ENCODE measurements at regions not wholly inside any gene's neighbourhood (a gene's known extent, or its start where the extent isn't known, plus 50 kb on each side); places are given as distances from the start of the nearest gene placed in this dataset.

GRCh38 chr2:144166743-144167142, 353.2 kb downstream of the ZEB2 start:
- ChIA-PET POLR2A (no interaction called here), CTCF (no interaction called here)
- DNase-seq (ENCODE audit: extremely low spot score), result no peak
- no peak for TF ChIP-seq CTCF (IDR thresholded peaks at IDR 0.05; ENCODE audit: control extremely low read depth, extremely low read depth, low read depth, missing control alignments)

GRCh38 chr2:144165599-144166250, 354.2 kb downstream of the ZEB2 start:
- POLR2A ChIA-PET, result no interaction called here
- TF ChIP-seq CTCF (IDR thresholded peaks at IDR 0.05; ENCODE audit: control extremely low read depth, extremely low read depth, low read depth, missing control alignments), result no peak
- no peak for DNase-seq (ENCODE audit: extremely low spot score)
- CTCF ChIA-PET, result interaction anchor here (1.1 to 2.3 kb wide), 4 partner anchors 9 to 36 kb away, joined by 3 to 7 read pairs (median 4); no protein-coding TSS in a partner anchor

DNA sequence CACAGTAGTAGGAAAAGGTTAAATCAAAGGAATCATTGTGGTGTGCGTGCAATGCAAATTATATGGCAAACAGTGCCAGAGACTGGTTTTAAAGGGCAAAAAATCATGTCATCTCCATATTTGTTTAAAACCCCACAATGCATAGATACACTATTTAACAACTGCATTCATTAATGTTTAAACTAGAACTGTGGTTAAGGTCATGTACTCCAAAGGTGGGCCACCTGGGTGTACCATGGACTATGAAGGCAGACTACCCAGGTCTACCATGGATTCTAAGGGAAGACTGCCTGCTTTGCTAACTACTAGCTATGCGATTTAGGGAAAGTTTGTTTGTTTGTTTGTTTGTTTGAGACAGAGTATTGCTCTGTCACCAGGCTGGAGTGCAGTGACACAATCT, 356.3 kb downstream of the ZEB2 start:
- no peak for TF ChIP-seq CTCF (IDR thresholded peaks at IDR 0.05; ENCODE audit: control extremely low read depth, extremely low read depth, low read depth, missing control alignments)
- DNase-seq (ENCODE audit: extremely low spot score), result no peak
- ChIA-PET CTCF (interaction anchor here (2.3 kb wide), 1 partner anchor 13 kb away, joined by 7 read pairs; no protein-coding TSS in a partner anchor), POLR2A (no interaction called here)

- CTCF ChIA-PET, result interaction anchor here (0.7 to 1.4 kb wide), 5 partner anchors 8 to 36 kb away, joined by 3 to 5 read pairs (median 4); no protein-coding TSS in a partner anchor
- TF ChIP-seq CTCF (IDR thresholded peaks at IDR 0.05; ENCODE audit: control extremely low read depth, extremely low read depth, low read depth, missing control alignments), result peak; percentile 42
- POLR2A ChIA-PET, result no interaction called here
- peak; percentile 21 for DNase-seq (ENCODE audit: extremely low spot score)
Observed at GRCh38 chr2:144162652-144163051, 357.3 kb downstream of the ZEB2 start.

GRCh38 chr2:144161061-144161460, 358.9 kb downstream of the ZEB2 start:
- TF ChIP-seq CTCF (IDR thresholded peaks at IDR 0.05; ENCODE audit: control extremely low read depth, extremely low read depth, low read depth, missing control alignments), result no peak
- ChIA-PET CTCF (interaction anchor here (1.2 to 2.2 kb wide), 4 partner anchors 11 to 111 kb away, joined by 3 to 7 read pairs (median 3); no protein-coding TSS in a partner anchor), POLR2A (no interaction called here)
- no peak for DNase-seq (ENCODE audit: extremely low spot score)

DNA sequence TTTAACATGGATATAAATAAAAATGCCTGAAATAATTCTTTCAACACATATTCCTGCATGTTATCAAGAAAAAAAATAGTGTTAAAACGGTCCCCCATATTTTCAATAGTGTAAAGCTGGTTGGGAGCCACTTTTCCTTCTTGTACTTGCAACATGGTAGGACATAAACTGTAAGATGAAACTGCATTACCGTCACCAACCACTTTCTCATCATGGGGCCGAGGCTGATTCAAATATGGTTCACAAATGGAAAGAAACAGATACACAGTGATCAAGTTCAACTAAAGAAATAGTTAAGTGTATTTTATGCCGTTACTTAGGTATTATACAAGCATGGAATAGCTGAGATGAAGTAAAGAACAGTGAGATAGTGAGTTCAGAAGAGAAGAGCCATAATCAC, 360.7 kb downstream of the ZEB2 start:
- no peak for TF ChIP-seq CTCF (IDR thresholded peaks at IDR 0.05; ENCODE audit: control extremely low read depth, extremely low read depth, low read depth, missing control alignments)
- CTCF ChIA-PET, result interaction anchor here (1.0 to 1.6 kb wide), 3 partner anchors 9 to 268 kb away, joined by 3 to 5 read pairs (median 3); no protein-coding TSS in a partner anchor
- DNase-seq (ENCODE audit: extremely low spot score), result no peak
- POLR2A ChIA-PET, result no interaction called here
